ENCODE measurements at regions not wholly inside any gene's neighbourhood (a gene's known extent, or its start where the extent isn't known, plus 50 kb on each side); places are given as distances from the start of the nearest gene placed in this dataset.

DNA sequence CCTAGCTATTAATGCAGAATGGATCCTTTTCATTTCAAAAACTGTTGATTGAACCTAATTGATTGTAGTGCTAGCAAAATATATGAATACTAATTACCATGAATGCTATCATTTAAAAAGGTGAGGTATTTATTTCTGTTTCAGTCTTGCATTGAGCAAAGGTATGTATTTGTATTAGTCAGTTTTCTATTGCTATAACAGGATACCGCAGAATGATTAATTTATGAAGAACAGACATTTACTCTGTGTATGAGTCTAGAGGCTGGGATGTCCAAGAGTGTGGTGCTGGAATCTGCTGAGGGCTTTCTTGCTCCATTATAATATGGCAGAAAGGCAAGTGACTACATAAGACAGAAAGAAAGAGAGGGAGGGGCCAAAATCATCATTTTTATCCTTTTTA lies 199.2 kb downstream of the KIF20B start:
- FAIRE-seq, result no peak

DNA sequence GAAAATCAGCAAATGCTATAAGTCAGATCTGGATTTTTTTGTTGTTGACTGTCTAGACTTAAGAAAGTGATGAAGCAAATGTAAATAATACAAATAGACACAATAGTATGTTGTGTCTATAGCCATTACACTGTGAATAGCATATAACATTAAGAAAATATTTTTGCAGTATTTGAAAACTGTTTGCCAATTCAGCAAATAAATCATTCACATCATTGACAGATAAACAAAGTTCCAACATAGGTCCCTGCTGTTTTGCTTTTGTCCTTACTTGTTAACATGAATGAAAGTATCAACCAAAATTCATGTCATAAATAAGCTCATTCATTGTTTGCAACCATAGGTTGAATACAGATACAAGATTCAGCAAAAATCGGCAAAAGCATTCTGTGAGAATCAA lies 200.5 kb downstream of the KIF20B start:
- H3K36me3 ChIP-seq (ENCODE audit: control insufficient read depth, insufficient read depth, low read length), result no peaks in the 10 kb centered on the region
- TF ChIP-seq, protein P1, sequence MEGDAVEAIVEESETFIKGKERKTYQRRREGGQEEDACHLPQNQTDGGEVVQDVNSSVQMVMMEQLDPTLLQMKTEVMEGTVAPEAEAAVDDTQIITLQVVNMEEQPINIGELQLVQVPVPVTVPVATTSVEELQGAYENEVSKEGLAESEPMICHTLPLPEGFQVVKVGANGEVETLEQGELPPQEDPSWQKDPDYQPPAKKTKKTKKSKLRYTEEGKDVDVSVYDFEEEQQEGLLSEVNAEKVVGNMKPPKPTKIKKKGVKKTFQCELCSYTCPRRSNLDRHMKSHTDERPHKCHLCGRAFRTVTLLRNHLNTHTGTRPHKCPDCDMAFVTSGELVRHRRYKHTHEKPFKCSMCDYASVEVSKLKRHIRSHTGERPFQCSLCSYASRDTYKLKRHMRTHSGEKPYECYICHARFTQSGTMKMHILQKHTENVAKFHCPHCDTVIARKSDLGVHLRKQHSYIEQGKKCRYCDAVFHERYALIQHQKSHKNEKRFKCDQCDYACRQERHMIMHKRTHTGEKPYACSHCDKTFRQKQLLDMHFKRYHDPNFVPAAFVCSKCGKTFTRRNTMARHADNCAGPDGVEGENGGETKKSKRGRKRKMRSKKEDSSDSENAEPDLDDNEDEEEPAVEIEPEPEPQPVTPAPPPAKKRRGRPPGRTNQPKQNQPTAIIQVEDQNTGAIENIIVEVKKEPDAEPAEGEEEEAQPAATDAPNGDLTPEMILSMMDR (IDR thresholded peaks at IDR 0.05; ENCODE audit: insufficient read depth, low read length, severe bottlenecking), result no peak
- no peak overlapping the region for H3K4me3 ChIP-seq (ENCODE audit: low read depth, low read length)
- no peak for DNase-seq (ENCODE audit: low read depth)
- no peaks in the 10 kb centered on the region for H3K27me3 ChIP-seq (ENCODE audit: control insufficient read depth, insufficient read depth, low read length)
- FAIRE-seq, result no peak

More for the DNA sequence above, 199.2 kb downstream of the KIF20B start:
- DNase-seq (ENCODE audit: low read depth), result no peak
- Histone ChIP-seq H3K27me3 (ENCODE audit: control insufficient read depth, insufficient read depth, low read length) (no peaks in the 10 kb centered on the region), H3K4me3 (ENCODE audit: low read depth, low read length) (no peak overlapping the region), H3K36me3 (ENCODE audit: control insufficient read depth, insufficient read depth, low read length) (no peaks in the 10 kb centered on the region)
- TF ChIP-seq, protein P1 (IDR thresholded peaks at IDR 0.05; ENCODE audit: insufficient read depth, low read length, severe bottlenecking), result no peak

DNA sequence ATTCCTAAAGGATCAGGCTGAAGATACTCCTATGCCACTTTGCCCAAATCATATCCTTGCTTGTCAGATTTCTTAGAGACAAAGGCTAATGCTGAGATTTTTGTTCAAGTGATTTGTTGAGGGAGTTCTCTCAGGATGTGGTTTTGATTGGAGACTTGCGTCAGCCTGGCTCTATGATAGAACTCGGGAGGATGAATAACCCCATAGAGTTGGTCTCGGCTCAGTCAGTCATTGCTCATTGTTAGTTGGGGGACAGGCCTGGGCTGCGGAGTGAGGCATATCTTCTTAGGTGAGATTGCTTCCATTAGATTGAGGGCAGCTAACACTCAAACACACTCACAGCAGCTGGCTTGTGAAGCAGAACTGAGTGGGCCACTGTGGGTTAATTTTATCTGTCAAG lies 203.4 kb downstream of the KIF20B start:
- DNase-seq (ENCODE audit: low read depth) (peak; percentile 72), FAIRE-seq (no peak)
- no peak overlapping the region for H3K4me3 ChIP-seq (ENCODE audit: low read depth, low read length)
- no peaks in the 10 kb centered on the region for H3K36me3 ChIP-seq (ENCODE audit: control insufficient read depth, insufficient read depth, low read length)
- no peaks in the 10 kb centered on the region for H3K27me3 ChIP-seq (ENCODE audit: control insufficient read depth, insufficient read depth, low read length)
- TF ChIP-seq, protein P1 (IDR thresholded peaks at IDR 0.05; ENCODE audit: insufficient read depth, low read length, severe bottlenecking), result no peak

DNA sequence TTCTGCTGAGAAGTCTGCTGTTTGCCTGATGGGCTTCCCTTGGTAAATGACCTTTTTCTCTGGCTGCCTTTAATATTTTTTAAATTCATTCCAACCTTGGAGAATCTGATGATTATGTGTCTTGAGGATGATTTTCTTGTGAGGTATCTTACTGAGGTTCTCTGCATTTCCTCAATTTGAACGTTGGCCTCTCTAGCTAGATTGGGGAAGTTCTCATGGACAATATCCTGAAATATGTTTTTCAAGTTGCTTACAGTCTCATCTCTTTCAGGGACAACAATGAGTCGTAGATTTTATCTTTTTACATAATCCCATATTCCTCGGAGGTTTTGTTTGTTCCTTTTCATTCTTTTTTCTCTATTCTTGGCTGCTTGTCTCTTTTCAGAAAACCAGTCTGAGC lies 208.4 kb downstream of the KIF20B start:
- H3K36me3 ChIP-seq (ENCODE audit: control insufficient read depth, insufficient read depth, low read length), result no peaks in the 10 kb centered on the region
- H3K4me3 ChIP-seq (ENCODE audit: low read depth, low read length), result no peak overlapping the region
- no peak for FAIRE-seq
- no peaks in the 10 kb centered on the region for H3K27me3 ChIP-seq (ENCODE audit: control insufficient read depth, insufficient read depth, low read length)
- no peak for DNase-seq (ENCODE audit: low read depth)
- TF ChIP-seq, protein P1 (IDR thresholded peaks at IDR 0.05; ENCODE audit: insufficient read depth, low read length, severe bottlenecking), result no peak

DNA sequence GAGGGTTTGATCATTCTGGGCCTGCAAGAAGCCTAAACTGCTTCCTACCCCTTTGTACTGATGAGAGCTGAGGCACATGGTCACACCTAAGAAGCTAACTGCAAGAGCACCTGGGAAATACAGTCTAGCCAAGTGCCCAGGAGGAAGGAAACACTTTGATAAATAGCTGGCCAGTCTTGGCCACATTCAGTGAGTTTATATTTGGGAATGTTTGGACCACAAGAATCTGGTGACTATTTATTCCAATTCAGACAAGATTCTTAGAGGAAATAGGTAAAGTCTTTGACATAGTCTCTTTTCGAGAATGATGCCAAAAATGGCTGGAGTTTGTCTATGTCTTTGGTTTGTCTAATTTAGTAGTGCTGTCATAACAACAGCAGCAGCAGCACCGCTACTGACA lies 213.6 kb downstream of the KIF20B start:
- DNase-seq (ENCODE audit: low read depth), result no peak
- Histone ChIP-seq H3K4me3 (ENCODE audit: low read depth, low read length) (no peak overlapping the region), H3K27me3 (ENCODE audit: control insufficient read depth, insufficient read depth, low read length) (no peaks in the 10 kb centered on the region), H3K36me3 (ENCODE audit: control insufficient read depth, insufficient read depth, low read length) (no peaks in the 10 kb centered on the region)
- no peak for FAIRE-seq
- TF ChIP-seq, protein P1 (IDR thresholded peaks at IDR 0.05; ENCODE audit: insufficient read depth, low read length, severe bottlenecking), result no peak

DNA sequence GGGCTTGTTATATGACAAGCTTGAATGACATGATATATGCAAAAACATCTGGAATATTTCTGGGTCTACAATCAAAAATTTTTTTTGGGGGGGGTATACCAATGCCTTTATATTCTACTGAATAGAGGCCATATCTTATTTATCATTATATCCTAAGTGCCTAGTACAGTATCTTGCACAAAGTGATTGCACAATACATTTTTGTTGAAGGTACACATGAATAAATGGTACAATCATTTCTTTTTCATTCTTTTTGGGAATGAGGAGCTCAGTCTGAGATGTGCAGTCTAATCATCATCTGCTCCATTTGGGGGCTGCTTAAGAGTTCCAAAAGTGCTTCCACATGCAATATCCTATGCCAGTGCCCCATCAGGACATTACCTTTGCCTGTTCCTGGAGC lies 214.6 kb downstream of the KIF20B start:
- FAIRE-seq (no peak), DNase-seq (ENCODE audit: low read depth) (no peak)
- TF ChIP-seq, protein P1 (IDR thresholded peaks at IDR 0.05; ENCODE audit: insufficient read depth, low read length, severe bottlenecking), result no peak
- Histone ChIP-seq H3K36me3 (ENCODE audit: control insufficient read depth, insufficient read depth, low read length) (no peaks in the 10 kb centered on the region), H3K27me3 (ENCODE audit: control insufficient read depth, insufficient read depth, low read length) (no peaks in the 10 kb centered on the region), H3K4me3 (ENCODE audit: low read depth, low read length) (no peak overlapping the region)
